ENCODE measurements at regions not wholly inside any gene's neighbourhood (a gene's known extent, or its start where the extent isn't known, plus 50 kb on each side); places are given as distances from the start of the nearest gene placed in this dataset.
"Not testable (repeated sequence)": the region's sequence is repeated elsewhere in the genome, so short reads cannot be mapped to it uniquely, and the experiment has no call there.

GRCh38 chr14:22238320-22238719 is 350.7 kb downstream of the DAD1 start:
- CTCF ChIA-PET; H3K36me3 ChIP-seq (ENCODE audit: control insufficient read depth, insufficient read depth, low read length): not testable (repeated sequence)

GRCh38 chr14:22233377-22233776 is 355.6 kb downstream of the DAD1 start:
- TF ChIP-seq REST (IDR thresholded peaks at IDR 0.05; ENCODE audit: insufficient read depth in 1 of 2, low read depth in 2 of 2, low read length in 1 of 2) (no peak), POLR2AphosphoS5 (IDR thresholded peaks at IDR 0.05; ENCODE audit: low read depth, low read length) (no peak), CTCF (IDR thresholded peaks at IDR 0.05) (no peak), SIN3A (IDR thresholded peaks at IDR 0.05; ENCODE audit: borderline replicate concordance, insufficient read depth, low read depth, low read length) (no peak), TCF7L2 (IDR thresholded peaks at IDR 0.05; ENCODE audit: low read depth, low read length) (no peak)
- no peak for ATAC-seq
- H3K36me3 ChIP-seq (ENCODE audit: control insufficient read depth, insufficient read depth, low read length) = no peaks in the 10 kb centered on the region
- H3K4me1 ChIP-seq (ENCODE audit: control insufficient read depth, insufficient read depth, low read length) = no peaks in the 10 kb centered on the region
- H3K9me3 ChIP-seq (ENCODE audit: control insufficient read depth, insufficient read depth, low read depth, low read length) = no peaks in the 10 kb centered on the region
- intact Hi-C loops (cut with micrococcal nuclease; ENCODE audit: unreplicated experiment) = no loop called here
- DNase-seq (ENCODE audit: low read depth, low spot score) = no peak
- no peak overlapping the region for H3K27ac ChIP-seq (ENCODE audit: low read length)
- no TSS peak for BruUV-seq (replicated peaks)
- peaks cover 2% of the 10 kb centered on the region; the same call in 1 of the 2 replicates for H3K27me3 ChIP-seq (ENCODE audit: control insufficient read depth, insufficient read depth, low read length)
- no peak overlapping the region for H3K4me3 ChIP-seq (ENCODE audit: low read depth in 2 of 2, low read length in 2 of 2)
- POLR2A ChIA-PET = no interaction called here
- in situ Hi-C loops (cut with HindIII; ENCODE audit: low pct_unique_long_range_greater_than_20kb, low sequenced_read_pairs) = no loop called here
- CTCF ChIA-PET = no interaction called here

More at GRCh38 chr14:22238320-22238719, 350.7 kb downstream of the DAD1 start:
- H3K9me3 ChIP-seq (ENCODE audit: control insufficient read depth, insufficient read depth, low read depth, low read length); intact Hi-C loops (cut with micrococcal nuclease; ENCODE audit: unreplicated experiment); ATAC-seq; POLR2A ChIA-PET; in situ Hi-C loops (cut with HindIII; ENCODE audit: low pct_unique_long_range_greater_than_20kb, low sequenced_read_pairs); H3K4me3 ChIP-seq (ENCODE audit: low read depth in 2 of 2, low read length in 2 of 2); H3K27me3 ChIP-seq (ENCODE audit: control insufficient read depth, insufficient read depth, low read length); DNase-seq (ENCODE audit: low read depth, low spot score); H3K27ac ChIP-seq (ENCODE audit: low read length); BruUV-seq (replicated peaks); H3K4me1 ChIP-seq (ENCODE audit: control insufficient read depth, insufficient read depth, low read length): not testable (repeated sequence)

GRCh38 chr14:22232933-22233332 is 356.1 kb downstream of the DAD1 start:
- intact Hi-C loops (cut with micrococcal nuclease; ENCODE audit: unreplicated experiment) (no loop called here), in situ Hi-C loops (cut with HindIII; ENCODE audit: low pct_unique_long_range_greater_than_20kb, low sequenced_read_pairs) (no loop called here)
- BruUV-seq (replicated peaks) = no TSS peak
- POLR2A ChIA-PET = no interaction called here
- CTCF ChIA-PET = no interaction called here
- Histone ChIP-seq H3K4me1 (ENCODE audit: control insufficient read depth, insufficient read depth, low read length) (no peaks in the 10 kb centered on the region), H3K27me3 (ENCODE audit: control insufficient read depth, insufficient read depth, low read length) (peaks cover 2% of the 10 kb centered on the region; the same call in 1 of the 2 replicates), H3K4me3 (ENCODE audit: low read depth in 2 of 2, low read length in 2 of 2) (no peak overlapping the region), H3K9me3 (ENCODE audit: control insufficient read depth, insufficient read depth, low read depth, low read length) (no peaks in the 10 kb centered on the region), H3K27ac (ENCODE audit: low read length) (no peak overlapping the region), H3K36me3 (ENCODE audit: control insufficient read depth, insufficient read depth, low read length) (no peaks in the 10 kb centered on the region)
- TF ChIP-seq TCF7L2 (IDR thresholded peaks at IDR 0.05; ENCODE audit: low read depth, low read length) (no peak), SIN3A (IDR thresholded peaks at IDR 0.05; ENCODE audit: borderline replicate concordance, insufficient read depth, low read depth, low read length) (no peak), REST (IDR thresholded peaks at IDR 0.05; ENCODE audit: insufficient read depth in 1 of 2, low read depth in 2 of 2, low read length in 1 of 2) (no peak), CTCF (IDR thresholded peaks at IDR 0.05) (no peak), POLR2AphosphoS5 (IDR thresholded peaks at IDR 0.05; ENCODE audit: low read depth, low read length) (no peak)
- ATAC-seq (no peak), DNase-seq (ENCODE audit: low read depth, low spot score) (no peak)
